Right lobe of liver (tissue), 6 donors: ENCODE measurements at regions not wholly inside any gene's neighbourhood (a gene's known extent, or its start where the extent isn't known, plus 50 kb on each side); places are given as distances from the start of the nearest gene placed in this dataset.

Experiments
- ATAC-seq, 4 donors: fragments of 200-7000 bp; cut with Tn5 transposase; one replicate each; pipeline ENCODE4 v1.9.1; 2020; ENCODE audit warnings: mild to moderate bottlenecking in 4 of 4, moderate library complexity in 4 of 4
- DNase-seq, 3 donors: peaks; one replicate each; pipeline ENCODE4 v3.0.0-alpha.2; 2020
- H3K27ac ChIP-seq, 3 donors: fragments of 200-600 bp; one replicate each; pipeline ENCODE4 v1.8.0; 2022
- H3K27me3 ChIP-seq, 2 donors: fragments of 200-600 bp; one replicate each; pipeline ENCODE4 v1.8.0; 2022
- H3K36me3 ChIP-seq, 4 donors: fragments of 200-600 bp; sonication (generic) in 1 of 4; one replicate each; pipeline versions ENCODE4 v1.5.1 to v1.8.0; 2017 to 2022; ENCODE audit warnings: control low read depth in 1 of 4
- H3K4me1 ChIP-seq, 4 donors: fragments of 200-600 bp; sonication (generic) in 1 of 4; one replicate each; pipeline versions ENCODE4 v1.5.1 to v1.8.0; 2017 to 2022; ENCODE audit warnings: control low read depth in 1 of 4
- H3K4me3 ChIP-seq, 3 donors: fragments of 200-600 bp; one replicate each; pipeline ENCODE4 v1.8.0; 2022
- H3K9me3 ChIP-seq, 4 donors: fragments of 200-600 bp; sonication (generic) in 1 of 4; one replicate each; pipeline versions ENCODE4 v1.5.1 to v1.8.0; 2017 to 2022; ENCODE audit warnings: control low read depth in 1 of 4
- POLR2A ChIP-seq: fragments of 450-650 bp; IDR thresholded peaks from one replicate; pipeline ENCODE4 v1.6.1; 2017; ENCODE audit warnings: antibody characterized with exemption, mild to moderate bottlenecking
- WGBS: methylation state at CpG from one replicate; pipeline ENCODE4 v1.1.6; 2018; ENCODE audit warnings: low coverage, low lambda C conversion rate; ENCODE audit not compliant: insufficient coverage; ENCODE audit errors: missing lambda C conversion rate; 5-methylcytosine and 5-hydroxymethylcytosine counted together
- intact Hi-C, 2 donors: fragments of 100-400 bp; cut with DNase I; formaldehyde crosslinking; loops; one replicate each; pipeline versions ENCODE4 v1.11.2 to v1.14.1; 2022
- TF ChIP-seq, protein P1 (sequence below), 4 donors: fragments of 200-600 bp in 3 of 4; fragments of 450-650 bp in 1 of 4; IDR thresholded peaks; one replicate each; pipeline versions ENCODE4 v1.5.1 to v1.8.0; 2016 to 2022; ENCODE audit warnings: antibody characterized with exemption in 4 of 4, mild to moderate bottlenecking in 2 of 4
- donor health status: DM: no; HTN: yes; CAD: no.
- donor health status: DM: no; HTN: no; CAD: no.
- donor health status: DM: no; HTN: no; CAD: no.
- donor health status: DM: no; HTN: yes; CAD: no.
- donor health status: DM: no; HTN: yes; CAD: no.

GRCh38 chr1:199857108-199857507 lies 170.4 kb upstream of the NR5A2 start:
- 28% methylated on average over 4 of the region's 4 CpGs for WGBS

DNA sequence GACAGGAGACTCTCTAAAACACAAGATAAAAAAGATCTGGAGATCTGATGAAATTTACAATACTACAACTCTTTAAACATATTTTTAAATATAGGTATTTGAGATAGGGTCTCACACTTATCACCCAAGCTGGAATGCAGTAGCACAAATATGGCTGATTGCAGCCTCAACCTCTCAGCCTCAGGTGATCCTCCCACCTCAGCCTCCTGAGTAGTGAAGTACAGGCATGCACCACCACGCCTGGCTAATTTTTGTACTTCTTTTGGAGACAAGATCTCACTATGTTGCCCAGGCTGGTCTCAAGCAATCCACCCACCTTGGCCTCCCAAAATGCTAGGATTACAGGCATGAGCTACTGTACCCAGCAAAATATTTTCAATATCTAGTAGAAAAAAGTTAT lies 170.0 kb upstream of the NR5A2 start:
- Histone ChIP-seq H3K4me1 (no peaks in the 10 kb centered on the region), H3K36me3 (no peaks in the 10 kb centered on the region), H3K27ac (peak overlapping the region in 2 of 3 donors; percentile 1 to 17), H3K9me3 (no peaks in the 10 kb centered on the region), H3K27me3 (no peaks in the 10 kb centered on the region), H3K4me3 (no peak overlapping the region)
- 100% methylated on average over 1 of the region's 1 CpG for WGBS
- DNase-seq (no peak), ATAC-seq (no peak)
- intact Hi-C loops, result no loop called here
- no peak for TF ChIP-seq POLR2A
- TF ChIP-seq, protein P1, sequence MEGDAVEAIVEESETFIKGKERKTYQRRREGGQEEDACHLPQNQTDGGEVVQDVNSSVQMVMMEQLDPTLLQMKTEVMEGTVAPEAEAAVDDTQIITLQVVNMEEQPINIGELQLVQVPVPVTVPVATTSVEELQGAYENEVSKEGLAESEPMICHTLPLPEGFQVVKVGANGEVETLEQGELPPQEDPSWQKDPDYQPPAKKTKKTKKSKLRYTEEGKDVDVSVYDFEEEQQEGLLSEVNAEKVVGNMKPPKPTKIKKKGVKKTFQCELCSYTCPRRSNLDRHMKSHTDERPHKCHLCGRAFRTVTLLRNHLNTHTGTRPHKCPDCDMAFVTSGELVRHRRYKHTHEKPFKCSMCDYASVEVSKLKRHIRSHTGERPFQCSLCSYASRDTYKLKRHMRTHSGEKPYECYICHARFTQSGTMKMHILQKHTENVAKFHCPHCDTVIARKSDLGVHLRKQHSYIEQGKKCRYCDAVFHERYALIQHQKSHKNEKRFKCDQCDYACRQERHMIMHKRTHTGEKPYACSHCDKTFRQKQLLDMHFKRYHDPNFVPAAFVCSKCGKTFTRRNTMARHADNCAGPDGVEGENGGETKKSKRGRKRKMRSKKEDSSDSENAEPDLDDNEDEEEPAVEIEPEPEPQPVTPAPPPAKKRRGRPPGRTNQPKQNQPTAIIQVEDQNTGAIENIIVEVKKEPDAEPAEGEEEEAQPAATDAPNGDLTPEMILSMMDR (IDR thresholded peaks at IDR 0.05), result no peak

More at GRCh38 chr1:199857108-199857507, 170.4 kb upstream of the NR5A2 start:
- intact Hi-C loops, result no loop called here
- no peaks in the 10 kb centered on the region for H3K36me3 ChIP-seq
- H3K27me3 ChIP-seq, result no peaks in the 10 kb centered on the region
- TF ChIP-seq, protein P1 (IDR thresholded peaks at IDR 0.05), result no peak
- TF ChIP-seq POLR2A, result no peak
- no peaks in the 10 kb centered on the region for H3K4me1 ChIP-seq
- ATAC-seq (peak; percentile 43 to 77 (median 50)), DNase-seq (no peak)
- H3K27ac ChIP-seq, result no peak overlapping the region
- no peaks in the 10 kb centered on the region for H3K9me3 ChIP-seq
- no peak overlapping the region for H3K4me3 ChIP-seq

GRCh38 chr1:199858171-199858570 lies 169.3 kb upstream of the NR5A2 start:
- Histone ChIP-seq H3K9me3 (no peaks in the 10 kb centered on the region), H3K27ac (no peak overlapping the region), H3K36me3 (no peaks in the 10 kb centered on the region), H3K27me3 (no peaks in the 10 kb centered on the region), H3K4me1 (no peaks in the 10 kb centered on the region), H3K4me3 (no peak overlapping the region)
- 55% methylated on average over 4 of the region's 4 CpGs for WGBS
- intact Hi-C loops, result no loop called here
- no peak for DNase-seq
- no peak for TF ChIP-seq POLR2A
- TF ChIP-seq, protein P1 (IDR thresholded peaks at IDR 0.05), result no peak
- no peak for ATAC-seq

DNA sequence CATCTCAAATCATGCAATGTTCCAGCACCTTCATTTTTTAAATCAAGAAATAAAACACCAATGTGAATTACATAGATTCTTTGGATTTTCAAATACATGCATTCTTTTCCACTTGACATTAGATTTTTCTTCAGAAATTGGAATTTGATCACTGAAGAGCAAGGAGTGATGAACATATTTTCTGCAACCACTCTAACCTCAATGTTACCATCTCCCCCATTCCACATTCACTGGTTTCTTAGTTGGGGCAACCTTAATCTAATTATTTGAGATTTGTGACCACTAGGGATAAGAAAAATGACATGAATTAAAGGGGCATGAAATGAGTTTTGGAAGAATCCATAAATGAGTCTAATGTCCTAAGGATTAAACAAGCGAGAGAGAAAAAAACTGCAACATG lies 168.7 kb upstream of the NR5A2 start:
- no peak overlapping the region for H3K4me3 ChIP-seq
- ATAC-seq (no peak), DNase-seq (no peak)
- 64% methylated on average over 1 of the region's 1 CpG for WGBS
- no peaks in the 10 kb centered on the region for H3K4me1 ChIP-seq
- H3K27ac ChIP-seq, result peak overlapping the region in 2 of 3 donors; percentile 14 to 25
- TF ChIP-seq, protein P1 (IDR thresholded peaks at IDR 0.05), result no peak
- TF ChIP-seq POLR2A, result no peak
- intact Hi-C loops, result no loop called here
- H3K36me3 ChIP-seq, result no peaks in the 10 kb centered on the region
- no peaks in the 10 kb centered on the region for H3K9me3 ChIP-seq
- no peaks in the 10 kb centered on the region for H3K27me3 ChIP-seq

GRCh38 chr1:199859491-199859933 lies 168.0 kb upstream of the NR5A2 start:
- Histone ChIP-seq H3K27ac (no peak overlapping the region), H3K36me3 (no peaks in the 10 kb centered on the region), H3K4me3 (no peak overlapping the region), H3K27me3 (no peaks in the 10 kb centered on the region), H3K4me1 (no peaks in the 10 kb centered on the region), H3K9me3 (no peaks in the 10 kb centered on the region)
- intact Hi-C loops, result no loop called here
- TF ChIP-seq POLR2A, result no peak
- TF ChIP-seq, protein P1 (IDR thresholded peaks at IDR 0.05), result no peak
- 43% methylated on average over 3 of the region's 3 CpGs for WGBS
- peak; percentile 74 to 85 (median 77) for ATAC-seq
- DNase-seq, result no peak
